Activated CD8-positive, alpha-beta memory T cell treated with anti-CD3 and anti-CD28 coated beads for 36 hours (primary cell): ENCODE measurements at regions not wholly inside any gene's neighbourhood (a gene's known extent, or its start where the extent isn't known, plus 50 kb on each side); places are given as distances from the start of the nearest gene placed in this dataset.
"Not testable (repeated sequence)": the region's sequence is repeated elsewhere in the genome, so short reads cannot be mapped to it uniquely, and the experiment has no call there.

ENCODE experiments used
- CTCF ChIA-PET: fragments of 350-600 bp; sonication (Branson Sonifier 250); formaldehyde crosslinking; loops from one replicate; lab custom pipeline; 2021; ENCODE audit warnings: antibody characterized with exemption; lab: Charles Lee
- POLR2A ChIA-PET: fragments of 350-600 bp; sonication (Branson Sonifier 250); formaldehyde crosslinking; loops from one replicate; lab custom pipeline; 2021; ENCODE audit warnings: antibody characterized with exemption; lab: Charles Lee

DNA sequence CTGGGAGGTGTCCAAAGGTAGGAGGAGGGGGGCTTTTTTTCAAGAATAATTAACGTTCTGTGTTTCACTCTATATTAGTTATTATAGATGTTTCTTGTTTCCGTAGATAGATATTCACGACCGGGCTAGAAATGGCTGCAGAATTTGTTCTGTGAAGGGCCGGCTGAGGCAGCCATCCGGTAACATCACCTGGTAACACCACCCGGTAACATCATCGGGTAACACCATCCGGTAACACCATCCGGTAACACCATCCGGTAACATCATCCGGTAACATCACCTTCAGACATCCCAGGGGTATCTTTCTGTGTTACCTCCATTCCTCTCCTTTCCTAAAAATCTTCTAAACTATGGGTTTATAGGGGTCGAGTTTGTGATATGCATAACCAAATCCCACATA is 1336.7 kb upstream of the TMEM132C start:
- POLR2A ChIA-PET, result no interaction called here
- CTCF ChIA-PET, result no interaction called here

- ChIA-PET CTCF (no interaction called here), POLR2A (no interaction called here)
These were observed 1334.8 kb upstream of the TMEM132C start for GRCh38 chr12:126932156-126932555.

- CTCF ChIA-PET, result no interaction called here
- POLR2A ChIA-PET, result no interaction called here
These were observed 1331.5 kb upstream of the TMEM132C start for GRCh38 chr12:126935435-126935834.

GRCh38 chr12:126936181-126936851 is 1330.7 kb upstream of the TMEM132C start:
- POLR2A ChIA-PET, result no interaction called here
- CTCF ChIA-PET, result no interaction called here

- POLR2A ChIA-PET, result no interaction called here
- CTCF ChIA-PET, result no interaction called here
These were observed 1329.5 kb upstream of the TMEM132C start for GRCh38 chr12:126937431-126937830.

GRCh38 chr12:126944684-126945083 is 1322.3 kb upstream of the TMEM132C start:
- ChIA-PET POLR2A (no interaction called here), CTCF (interaction anchor here (0.6 kb wide), 1 partner anchor 31 kb away, joined by 3 read pairs; no protein-coding TSS in a partner anchor)

DNA sequence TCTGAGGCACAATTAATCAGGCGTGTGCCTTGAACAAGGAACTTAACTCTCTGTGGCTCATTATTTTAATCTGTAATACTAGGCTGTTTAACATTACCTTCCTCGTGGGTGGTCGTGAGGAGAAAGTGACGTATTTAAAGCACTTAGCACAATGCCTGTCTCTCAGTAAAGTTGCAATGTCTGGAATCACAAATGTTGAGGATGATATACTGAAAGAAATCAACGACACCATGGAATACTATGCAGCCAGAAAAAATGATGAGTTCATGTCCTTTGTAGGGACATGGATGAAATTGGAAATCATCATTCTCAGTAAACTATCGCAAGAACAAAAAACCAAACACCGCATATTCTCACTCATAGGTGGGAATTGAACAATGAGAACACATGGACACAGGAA is 1320.0 kb upstream of the TMEM132C start:
- POLR2A ChIA-PET, CTCF ChIA-PET: not testable (repeated sequence)

DNA sequence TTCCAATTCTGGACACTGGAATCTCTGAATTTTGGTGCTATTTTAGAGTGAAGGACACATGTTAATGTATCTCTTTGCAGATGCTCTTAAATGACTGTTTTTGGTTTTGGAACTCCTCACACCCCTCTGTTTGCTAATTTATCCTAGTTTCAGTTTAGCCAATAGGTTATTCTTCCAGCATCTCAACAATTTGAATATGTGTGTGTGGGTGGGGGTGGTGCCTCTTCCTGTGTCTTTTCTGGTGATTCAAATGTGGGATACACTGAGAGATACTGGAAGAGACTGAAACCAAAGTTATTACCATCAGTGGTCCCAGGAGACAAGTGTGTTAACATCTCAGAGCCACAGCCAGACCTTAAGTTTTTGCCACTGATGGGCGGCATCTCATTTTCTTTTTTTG is 1317.4 kb upstream of the TMEM132C start:
- ChIA-PET POLR2A (no interaction called here), CTCF (no interaction called here)

GRCh38 chr12:126950266-126950665 is 1316.7 kb upstream of the TMEM132C start:
- ChIA-PET POLR2A (no interaction called here), CTCF (no interaction called here)

DNA sequence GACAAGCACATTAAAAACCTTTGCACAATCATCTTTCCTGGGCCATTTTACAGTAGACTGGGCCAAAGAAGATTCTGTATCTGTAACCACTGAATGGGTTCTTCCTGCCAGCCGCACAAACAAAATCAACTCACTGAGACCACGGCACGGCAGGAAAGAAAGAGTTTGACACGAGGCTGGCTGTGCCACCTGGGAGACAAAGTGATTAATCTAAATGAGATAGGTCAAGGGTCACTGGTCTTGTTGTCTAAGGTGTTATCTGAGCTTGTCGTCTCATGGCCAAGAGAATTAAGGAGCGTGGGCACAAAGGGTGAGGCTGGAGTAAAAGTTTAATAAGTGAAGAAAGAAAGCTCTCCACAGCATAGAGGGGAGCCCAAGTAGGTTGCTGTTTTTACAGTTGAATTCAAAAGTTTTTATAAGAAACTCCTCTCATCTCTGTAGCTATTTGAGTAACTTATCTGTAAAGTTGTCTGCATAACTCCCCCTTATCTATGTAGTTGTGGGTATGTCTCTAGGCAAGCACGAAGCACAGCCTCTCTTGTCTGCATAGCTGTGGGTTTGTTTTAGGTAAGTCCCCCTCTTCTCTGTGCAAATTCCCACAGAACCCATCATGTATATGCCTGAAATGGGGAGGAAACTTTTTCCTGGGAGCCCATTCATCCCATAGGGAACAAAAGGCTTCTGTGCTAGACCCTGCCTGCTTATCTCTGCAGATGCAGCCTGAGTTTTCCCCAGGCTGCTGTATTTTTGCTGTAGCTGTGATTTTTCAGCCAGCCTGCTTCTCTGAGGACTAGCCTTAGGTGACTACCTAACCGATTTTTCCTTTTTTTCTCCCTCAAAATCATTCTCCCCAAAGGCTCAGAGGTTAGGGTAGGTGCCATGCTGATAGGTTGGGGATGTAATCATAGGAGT is 1314.6 kb upstream of the TMEM132C start:
- CTCF ChIA-PET, result no interaction called here
- POLR2A ChIA-PET, result no interaction called here

DNA sequence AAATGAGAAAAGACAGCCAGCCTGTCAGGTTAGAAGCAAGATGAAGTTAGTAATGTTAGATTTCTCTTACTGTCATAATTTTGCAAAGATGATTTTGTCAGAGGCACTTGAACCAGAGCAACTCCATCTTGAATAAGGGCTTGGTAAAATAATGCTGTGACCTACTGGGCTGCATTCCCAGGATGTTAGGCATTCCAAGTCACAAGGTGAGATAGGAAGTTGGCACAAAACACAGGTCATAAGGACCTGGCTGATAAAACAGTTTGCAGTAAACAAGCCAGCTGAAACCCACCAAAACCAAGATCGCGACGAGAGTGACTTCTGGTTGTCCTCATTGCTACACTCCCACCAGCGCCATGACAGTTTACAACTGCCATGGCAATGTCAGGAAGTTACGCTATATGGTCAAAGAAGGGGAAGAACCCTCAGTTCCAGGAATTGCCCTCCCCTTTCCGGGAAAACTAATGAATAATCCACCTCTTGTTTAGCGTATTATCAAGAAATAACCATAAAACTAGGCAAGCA is 1313.5 kb upstream of the TMEM132C start:
- CTCF ChIA-PET, result no interaction called here
- POLR2A ChIA-PET, result no interaction called here

GRCh38 chr12:126960221-126960620 is 1306.7 kb upstream of the TMEM132C start:
- ChIA-PET CTCF (no interaction called here), POLR2A (no interaction called here)

- POLR2A ChIA-PET, result no interaction called here
- CTCF ChIA-PET, result no interaction called here
These were observed 1306.3 kb upstream of the TMEM132C start for GRCh38 chr12:126960709-126961108.

- POLR2A ChIA-PET, result no interaction called here
These were observed 1303.1 kb upstream of the TMEM132C start for GRCh38 chr12:126963825-126964224.

GRCh38 chr12:126966498-126966897 is 1300.5 kb upstream of the TMEM132C start:
- ChIA-PET CTCF (no interaction called here), POLR2A (no interaction called here)

More at GRCh38 chr12:126963825-126964224, 1303.1 kb upstream of the TMEM132C start:
- CTCF ChIA-PET, result no interaction called here

DNA sequence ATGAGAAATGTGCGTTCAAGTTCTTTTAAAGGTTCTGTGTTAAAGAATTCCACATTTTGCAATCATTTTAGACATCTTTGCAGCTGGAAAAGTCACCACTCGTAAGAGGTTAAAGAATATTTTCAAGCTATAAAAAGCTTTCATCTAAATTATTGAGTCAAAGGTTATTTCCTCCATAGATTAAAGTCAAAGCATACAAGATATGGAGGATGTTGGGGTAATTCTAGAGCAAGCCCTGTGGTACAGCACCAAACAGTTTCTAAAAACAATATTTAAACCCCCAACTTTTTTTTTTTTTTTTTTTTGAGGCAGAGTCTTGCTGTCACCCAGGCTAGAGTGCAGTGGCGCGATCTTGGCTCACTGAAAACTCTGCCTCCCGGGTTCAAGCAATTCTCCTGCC is 1299.8 kb upstream of the TMEM132C start:
- POLR2A ChIA-PET, result no interaction called here
- CTCF ChIA-PET, result no interaction called here

DNA sequence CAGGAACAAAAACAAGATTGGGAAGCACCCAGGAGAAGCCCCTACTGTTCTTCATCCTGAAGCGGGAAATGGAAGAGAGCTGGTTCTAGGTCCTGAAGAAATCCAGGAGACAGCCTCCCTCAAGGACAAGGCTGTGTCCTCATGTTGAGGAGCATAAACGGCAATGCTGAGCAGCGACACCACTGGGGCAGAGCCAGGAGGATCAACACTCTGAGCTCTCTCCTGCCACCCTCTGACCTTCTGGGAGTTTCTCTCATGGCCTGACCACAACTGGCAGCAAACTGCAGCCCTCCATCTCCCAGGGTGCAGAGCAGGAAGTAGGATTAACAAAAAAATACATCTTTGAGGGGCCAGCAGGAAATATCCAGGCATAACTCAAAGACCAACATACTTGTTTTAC is 1292.2 kb upstream of the TMEM132C start:
- ChIA-PET POLR2A (no interaction called here), CTCF (no interaction called here)

- POLR2A ChIA-PET, result no interaction called here
These were observed 1290.4 kb upstream of the TMEM132C start for GRCh38 chr12:126976579-126976978.

DNA sequence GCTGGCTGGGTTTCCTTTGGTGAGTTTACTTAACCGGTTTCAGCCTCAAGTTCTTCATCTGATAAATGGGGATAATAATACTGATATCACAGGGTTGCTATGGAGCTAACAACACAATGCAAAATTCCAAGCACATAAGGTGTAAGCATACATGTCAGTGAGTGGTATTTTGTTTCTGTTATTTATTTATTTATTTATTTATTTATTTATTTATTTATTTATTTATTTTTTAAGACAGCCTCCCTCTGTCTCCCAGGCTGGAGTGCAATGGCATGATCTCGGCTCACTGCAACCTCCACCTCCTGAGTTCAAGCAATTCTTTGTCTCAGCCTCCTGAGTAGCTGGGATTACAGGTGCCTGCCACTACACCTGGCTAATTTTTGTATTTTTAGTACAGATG is 1287.4 kb upstream of the TMEM132C start:
- CTCF ChIA-PET, POLR2A ChIA-PET: not testable (repeated sequence)

More at GRCh38 chr12:126976579-126976978, 1290.4 kb upstream of the TMEM132C start:
- CTCF ChIA-PET, result no interaction called here

DNA sequence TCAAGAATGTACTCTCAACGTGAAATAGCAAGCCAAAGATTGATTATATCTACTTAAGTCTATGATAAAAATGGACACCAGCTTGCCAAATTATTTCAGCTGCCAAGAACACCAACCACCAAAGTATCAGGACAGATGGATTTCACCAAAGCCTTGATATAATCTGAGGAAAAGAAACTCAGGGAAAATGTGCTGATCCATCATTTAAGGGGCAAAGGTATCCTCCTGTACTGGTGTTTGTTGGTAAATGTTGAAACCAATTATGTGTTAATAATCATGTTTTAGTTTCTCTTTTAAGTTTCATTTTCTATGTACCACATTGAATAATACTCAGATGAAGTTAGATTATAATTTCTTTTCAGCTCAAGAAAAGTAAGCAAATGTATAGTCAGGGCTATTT is 1284.3 kb upstream of the TMEM132C start:
- ChIA-PET CTCF (no interaction called here), POLR2A (no interaction called here)

DNA sequence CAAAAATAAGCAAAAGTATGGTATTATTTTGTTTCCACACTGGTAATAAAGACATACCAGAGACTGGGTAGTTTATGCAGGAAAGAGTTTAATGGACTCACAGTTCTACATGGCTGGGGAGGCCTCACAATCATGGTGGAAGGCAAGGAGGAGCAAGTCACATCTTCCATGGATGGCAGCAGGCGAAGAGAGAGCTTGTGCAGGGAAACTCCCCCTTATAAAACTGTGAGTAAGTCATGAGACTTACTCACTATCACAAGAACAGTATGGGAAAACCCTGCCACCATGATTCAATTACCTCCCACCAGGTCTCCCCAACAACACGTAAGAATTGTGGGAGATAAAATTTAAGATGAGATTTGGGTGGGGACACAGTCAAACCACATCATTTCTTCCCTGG is 1283.2 kb upstream of the TMEM132C start:
- CTCF ChIA-PET, POLR2A ChIA-PET: not testable (repeated sequence)
